ENCODE measurements at regions not wholly inside any gene's neighbourhood (a gene's known extent, or its start where the extent isn't known, plus 50 kb on each side); places are given as distances from the start of the nearest gene placed in this dataset.

DNA sequence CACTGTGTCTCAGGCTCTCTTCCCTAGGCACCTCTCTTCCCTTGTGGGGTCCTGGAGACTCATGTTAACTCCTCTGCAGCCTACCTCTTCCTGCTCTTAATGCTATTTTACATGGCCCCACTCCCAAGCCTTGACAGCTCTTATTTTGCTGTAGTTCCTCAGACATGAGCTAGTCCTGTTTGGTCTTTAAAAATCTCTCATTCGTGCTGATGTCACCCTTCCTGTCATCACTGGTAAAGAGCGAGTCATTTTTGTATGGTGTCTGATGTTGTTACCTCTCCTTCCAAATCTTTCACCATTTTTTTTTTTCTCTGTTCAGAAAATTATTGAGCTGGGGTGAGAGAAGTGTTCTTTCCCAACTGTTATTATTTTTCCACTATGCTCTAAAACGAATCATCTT, 84.8 kb upstream of the ZBED5 start:
- Histone ChIP-seq H3K27ac (no peak overlapping the region), H3K4me3 (no peak overlapping the region), H3K4me2 (peak overlapping the region in 3 of 11 experiments; percentile 24 to 38 (median 33); a peak in 5 of 22 replicates), H3K4me1 (peaks cover 0 to 26% (median 0%) of the 10 kb centered on the region in 10 experiments; a peak in 6 of 20 replicates), H3K27me3 (no peaks in the 10 kb centered on the region), H4K20me1 (no peaks in the 10 kb centered on the region), H3K9me3 (replicated peaks in 1 of 11) (no peaks in the 10 kb centered on the region), H3K36me3 (no peaks in the 10 kb centered on the region), H3K9ac (no peak overlapping the region)
- TF ChIP-seq Cebpa-rat (IDR thresholded peaks at IDR 0.05): no peak

GRCh38 chr11:10941871-10942270, 84.0 kb upstream of the ZBED5 start:
- Histone ChIP-seq H3K27me3 (no peaks in the 10 kb centered on the region), H3K4me3 (no peak overlapping the region), H4K20me1 (no peaks in the 10 kb centered on the region), H3K36me3 (no peaks in the 10 kb centered on the region), H3K9me3 (replicated peaks in 1 of 11) (no peaks in the 10 kb centered on the region), H3K4me1 (peaks cover 0 to 33% (median 0%) of the 10 kb centered on the region in 10 experiments; a peak in 6 of 20 replicates), H3K9ac (no peak overlapping the region), H3K4me2 (peak overlapping the region in 1 of 11 experiments; percentile 58; a peak in 2 of 22 replicates), H3K27ac (no peak overlapping the region)
- TF ChIP-seq Cebpa-rat (IDR thresholded peaks at IDR 0.05): no peak

DNA sequence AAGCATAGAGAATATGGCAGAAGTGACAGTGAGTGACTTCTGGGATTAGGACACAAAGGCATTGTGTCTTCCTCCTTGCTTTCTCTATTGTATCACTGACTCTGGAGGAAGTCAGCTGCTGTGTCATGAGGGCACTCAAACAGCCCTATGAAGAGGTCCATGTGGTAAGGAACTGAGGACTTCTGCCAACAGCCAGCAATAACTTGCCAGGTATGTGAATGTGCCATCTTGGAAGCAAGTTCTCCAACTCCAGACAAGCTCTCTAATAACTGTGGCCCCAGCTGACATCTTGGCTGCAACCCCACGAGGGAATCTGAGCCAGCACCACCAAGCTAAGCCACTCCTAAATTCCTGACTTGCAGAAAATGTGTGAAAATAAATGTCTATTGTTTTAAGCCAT, 83.6 kb upstream of the ZBED5 start:
- no peak overlapping the region for H3K4me3 ChIP-seq

GRCh38 chr11:10938650-10939387, 81.0 kb upstream of the ZBED5 start:
- no peak overlapping the region for H3K9ac ChIP-seq
- no peak overlapping the region for H3K4me3 ChIP-seq
- no peaks in the 10 kb centered on the region for H4K20me1 ChIP-seq

More for the DNA sequence above, 83.6 kb upstream of the ZBED5 start:
- H4K20me1 ChIP-seq: no peaks in the 10 kb centered on the region
- H3K27me3 ChIP-seq: no peaks in the 10 kb centered on the region
- peaks cover 0 to 34% (median 0%) of the 10 kb centered on the region in 10 experiments; a peak in 6 of 20 replicates for H3K4me1 ChIP-seq
- no peaks in the 10 kb centered on the region for H3K9me3 ChIP-seq (replicated peaks in 1 of 11)
- no peak overlapping the region for H3K27ac ChIP-seq
- H3K36me3 ChIP-seq: no peaks in the 10 kb centered on the region
- no peak for TF ChIP-seq Cebpa-rat (IDR thresholded peaks at IDR 0.05)
- no peak overlapping the region for H3K9ac ChIP-seq
- H3K4me2 ChIP-seq: peak overlapping the region in 1 of 11 experiments; percentile 58; a peak in 3 of 22 replicates

GRCh38 chr11:10938231-10938630, 80.4 kb upstream of the ZBED5 start:
- no peak overlapping the region for H3K9ac ChIP-seq
- no peak for TF ChIP-seq Cebpa-rat (IDR thresholded peaks at IDR 0.05)
- H3K4me2 ChIP-seq: no peak overlapping the region

More at GRCh38 chr11:10938650-10939387, 81.0 kb upstream of the ZBED5 start:
- H3K9me3 ChIP-seq (replicated peaks in 1 of 11): no peaks in the 10 kb centered on the region
- no peaks in the 10 kb centered on the region for H3K36me3 ChIP-seq
- H3K27ac ChIP-seq: no peak overlapping the region
- H3K27me3 ChIP-seq: peaks cover 0 to 11% (median 8%) of the 10 kb centered on the region in 11 experiments; a peak in 10 of 22 replicates
- H3K4me2 ChIP-seq: no peak overlapping the region
- no peak for TF ChIP-seq Cebpa-rat (IDR thresholded peaks at IDR 0.05)
- peaks cover 0 to 41% (median 5%) of the 10 kb centered on the region in 10 experiments; a peak in 10 of 20 replicates for H3K4me1 ChIP-seq

DNA sequence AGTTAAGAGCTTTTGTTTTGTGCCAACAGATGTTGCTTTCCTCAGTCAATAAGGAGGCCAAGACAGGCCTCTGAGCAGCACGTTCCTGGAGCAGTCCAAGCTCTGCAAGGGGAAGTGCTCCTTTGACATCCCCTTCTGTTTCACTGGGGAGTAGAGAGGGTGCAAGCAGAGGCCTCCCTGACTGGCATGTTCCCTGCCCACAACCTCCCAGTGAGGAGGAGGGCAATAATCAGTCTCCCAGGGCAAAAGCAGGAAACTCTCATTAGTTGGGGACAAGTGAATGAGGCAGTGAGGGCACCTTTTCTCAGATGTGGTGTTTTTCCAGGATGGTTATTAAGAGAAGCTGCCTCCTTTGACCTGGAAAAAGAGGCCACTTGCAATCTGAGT, 79.5 kb upstream of the ZBED5 start:
- peaks cover 0 to 43% (median 6%) of the 10 kb centered on the region in 10 experiments; a peak in 11 of 20 replicates for H3K4me1 ChIP-seq
- peaks cover 0 to 4% (median 0%) of the 10 kb centered on the region in 11 experiments; a peak in 1 of 22 replicates for H4K20me1 ChIP-seq
- no peaks in the 10 kb centered on the region for H3K36me3 ChIP-seq
- peaks cover 10 to 23% (median 18%) of the 10 kb centered on the region in 11 experiments for H3K27me3 ChIP-seq
- H3K4me2 ChIP-seq: peak overlapping the region in 1 of 11 experiments; percentile 40; a peak in 1 of 22 replicates
- no peak for TF ChIP-seq Cebpa-rat (IDR thresholded peaks at IDR 0.05)
- no peak overlapping the region for H3K4me3 ChIP-seq
- H3K9ac ChIP-seq: no peak overlapping the region
- no peaks in the 10 kb centered on the region for H3K9me3 ChIP-seq (replicated peaks in 1 of 11)
- H3K27ac ChIP-seq: no peak overlapping the region

More at GRCh38 chr11:10938231-10938630, 80.4 kb upstream of the ZBED5 start:
- Histone ChIP-seq H3K4me3 (no peak overlapping the region), H3K27me3 (peaks cover 2 to 14% (median 9%) of the 10 kb centered on the region in 11 experiments; a peak in 20 of 22 replicates), H3K27ac (no peak overlapping the region), H3K36me3 (no peaks in the 10 kb centered on the region), H3K9me3 (replicated peaks in 1 of 11) (no peaks in the 10 kb centered on the region), H3K4me1 (peaks cover 0 to 43% (median 5%) of the 10 kb centered on the region in 10 experiments; a peak in 10 of 20 replicates), H4K20me1 (peaks cover 0 to 1% (median 0%) of the 10 kb centered on the region in 11 experiments; a peak in 1 of 22 replicates)

DNA sequence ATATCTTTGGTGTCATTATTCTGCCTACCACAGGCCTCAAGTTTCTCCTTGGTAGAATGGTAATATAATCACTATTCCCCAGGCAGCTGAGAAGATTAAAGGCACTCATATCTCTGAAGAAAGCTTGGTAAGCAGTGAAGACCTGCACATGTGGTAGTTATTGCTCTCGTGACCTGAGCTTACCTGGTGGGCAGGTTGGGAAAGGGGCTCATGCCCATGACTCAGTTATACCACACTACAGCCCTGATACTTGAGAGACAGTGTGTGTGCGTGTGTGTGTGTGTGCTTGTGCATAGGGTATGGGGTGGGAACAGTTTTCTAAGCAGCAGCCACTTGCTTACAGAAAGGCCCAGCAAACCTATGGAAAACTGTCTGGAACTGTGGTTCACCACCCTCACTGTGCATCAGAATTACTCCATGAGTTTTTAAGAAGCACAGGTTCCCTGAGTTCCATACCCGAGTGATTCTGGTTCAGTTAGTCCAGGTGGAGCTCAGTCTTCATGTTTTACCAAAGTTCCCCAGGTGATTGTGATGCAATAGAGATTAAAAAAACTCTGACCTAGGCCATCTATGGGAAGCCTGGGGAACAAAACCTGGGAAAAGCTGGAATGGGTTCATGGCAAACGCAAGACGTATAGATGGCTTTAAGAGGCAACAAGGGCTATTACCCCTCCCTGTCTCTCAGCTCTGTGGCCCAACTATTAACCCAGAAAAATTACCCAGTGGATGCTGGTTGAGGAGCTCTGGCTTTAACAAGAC, 79.0 kb upstream of the ZBED5 start:
- peaks cover 0 to 4% (median 0%) of the 10 kb centered on the region in 11 experiments; a peak in 2 of 22 replicates for H4K20me1 ChIP-seq
- no peak overlapping the region for H3K27ac ChIP-seq
- TF ChIP-seq Cebpa-rat (IDR thresholded peaks at IDR 0.05): 0 out of 22 replicates have a peak, but pooled peaks of 1 of the 11 experiments have one; percentile 7
- H3K36me3 ChIP-seq: no peaks in the 10 kb centered on the region
- peaks cover 16 to 29% (median 23%) of the 10 kb centered on the region in 11 experiments for H3K27me3 ChIP-seq
- peak overlapping the region in 1 of 11 experiments; percentile 40; a peak in 1 of 22 replicates for H3K4me2 ChIP-seq
- peaks cover 0 to 40% (median 7%) of the 10 kb centered on the region in 10 experiments; a peak in 11 of 20 replicates for H3K4me1 ChIP-seq
- H3K9ac ChIP-seq: no peak overlapping the region
- no peak overlapping the region for H3K4me3 ChIP-seq
- H3K9me3 ChIP-seq (replicated peaks in 1 of 11): no peaks in the 10 kb centered on the region

GRCh38 chr11:10935015-10935559, 77.2 kb upstream of the ZBED5 start:
- Histone ChIP-seq H3K4me3 (no peak overlapping the region), H3K9me3 (replicated peaks in 1 of 11) (no peaks in the 10 kb centered on the region), H3K36me3 (no peaks in the 10 kb centered on the region), H3K27ac (no peak overlapping the region), H3K4me1 (peaks cover 0 to 36% (median 14%) of the 10 kb centered on the region in 10 experiments; a peak in 15 of 20 replicates), H3K9ac (no peak overlapping the region), H3K27me3 (peaks cover 27 to 46% (median 41%) of the 10 kb centered on the region in 11 experiments), H3K4me2 (no peak overlapping the region), H4K20me1 (peaks cover 0 to 11% (median 0%) of the 10 kb centered on the region in 11 experiments; a peak in 6 of 22 replicates)
- no peak for TF ChIP-seq Cebpa-rat (IDR thresholded peaks at IDR 0.05)
